SU-DHL-6 (cell line): ENCODE measurements at regions not wholly inside any gene's neighbourhood (a gene's known extent, or its start where the extent isn't known, plus 50 kb on each side); places are given as distances from the start of the nearest gene placed in this dataset.

Experiments used
- EZH2phosphoT487 ChIP-seq: fragments of 200-600 bp; sonication (generic), shearing (Covaris generic); conservative IDR thresholded peaks from 2 replicates; pipeline ENCODE4 v1.6.1; 2018; ENCODE audit warnings: mild to moderate bottlenecking, antibody characterized with exemption, low read length, moderate library complexity, mixed read lengths
- TF ChIP-seq, protein P1 (sequence below): fragments of 200-600 bp; sonication (generic); IDR thresholded peaks from one replicate; pipeline ENCODE4 v1.5.1; 2017; ENCODE audit warnings: antibody characterized with exemption, mild to moderate bottlenecking, low read length, moderate library complexity; ENCODE audit not compliant: insufficient read depth, poor library complexity, severe bottlenecking

DNA sequence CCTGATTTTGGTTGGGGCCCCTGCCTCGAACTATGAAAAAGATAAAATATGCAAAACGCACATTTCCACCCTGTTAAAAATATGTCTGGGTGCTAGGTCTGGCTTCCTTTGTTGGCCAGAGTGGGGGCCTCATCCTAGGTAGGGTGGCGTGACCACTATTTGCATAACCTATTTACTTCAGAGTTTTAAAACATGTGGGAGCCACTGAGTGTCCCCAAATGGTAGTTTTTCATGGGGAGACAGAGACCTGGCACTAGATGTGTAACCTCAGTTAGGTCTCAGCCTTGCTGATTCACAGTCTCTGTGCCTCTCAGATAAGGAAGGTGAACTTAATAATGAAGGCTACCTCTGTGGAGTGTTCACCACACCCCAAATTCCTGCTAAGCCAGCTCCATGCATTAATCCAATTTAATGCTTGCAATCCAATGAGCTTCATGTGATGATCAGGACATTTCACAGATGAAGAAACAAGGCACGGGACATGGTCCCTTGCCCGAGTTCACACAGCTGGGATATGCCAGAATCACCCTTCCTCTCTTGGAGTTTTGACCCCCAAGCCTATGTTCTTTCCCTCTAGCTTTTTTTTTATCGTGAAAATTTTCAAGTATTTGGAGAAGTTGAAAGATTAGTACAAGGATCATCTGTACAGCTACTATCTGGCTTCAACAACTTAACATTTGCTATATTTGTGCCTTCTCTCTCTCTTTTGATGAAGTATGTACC lies 103.4 kb downstream of the IRF8 start:
- TF ChIP-seq, protein P1, sequence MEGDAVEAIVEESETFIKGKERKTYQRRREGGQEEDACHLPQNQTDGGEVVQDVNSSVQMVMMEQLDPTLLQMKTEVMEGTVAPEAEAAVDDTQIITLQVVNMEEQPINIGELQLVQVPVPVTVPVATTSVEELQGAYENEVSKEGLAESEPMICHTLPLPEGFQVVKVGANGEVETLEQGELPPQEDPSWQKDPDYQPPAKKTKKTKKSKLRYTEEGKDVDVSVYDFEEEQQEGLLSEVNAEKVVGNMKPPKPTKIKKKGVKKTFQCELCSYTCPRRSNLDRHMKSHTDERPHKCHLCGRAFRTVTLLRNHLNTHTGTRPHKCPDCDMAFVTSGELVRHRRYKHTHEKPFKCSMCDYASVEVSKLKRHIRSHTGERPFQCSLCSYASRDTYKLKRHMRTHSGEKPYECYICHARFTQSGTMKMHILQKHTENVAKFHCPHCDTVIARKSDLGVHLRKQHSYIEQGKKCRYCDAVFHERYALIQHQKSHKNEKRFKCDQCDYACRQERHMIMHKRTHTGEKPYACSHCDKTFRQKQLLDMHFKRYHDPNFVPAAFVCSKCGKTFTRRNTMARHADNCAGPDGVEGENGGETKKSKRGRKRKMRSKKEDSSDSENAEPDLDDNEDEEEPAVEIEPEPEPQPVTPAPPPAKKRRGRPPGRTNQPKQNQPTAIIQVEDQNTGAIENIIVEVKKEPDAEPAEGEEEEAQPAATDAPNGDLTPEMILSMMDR = no peak
- TF ChIP-seq EZH2phosphoT487 = no peak
